ENCODE measurements at regions not wholly inside any gene's neighbourhood (a gene's known extent, or its start where the extent isn't known, plus 50 kb on each side); places are given as distances from the start of the nearest gene placed in this dataset.
A peak's percentile ranks its signal among the peaks of the same experiment; 100 is the strongest.

DNA sequence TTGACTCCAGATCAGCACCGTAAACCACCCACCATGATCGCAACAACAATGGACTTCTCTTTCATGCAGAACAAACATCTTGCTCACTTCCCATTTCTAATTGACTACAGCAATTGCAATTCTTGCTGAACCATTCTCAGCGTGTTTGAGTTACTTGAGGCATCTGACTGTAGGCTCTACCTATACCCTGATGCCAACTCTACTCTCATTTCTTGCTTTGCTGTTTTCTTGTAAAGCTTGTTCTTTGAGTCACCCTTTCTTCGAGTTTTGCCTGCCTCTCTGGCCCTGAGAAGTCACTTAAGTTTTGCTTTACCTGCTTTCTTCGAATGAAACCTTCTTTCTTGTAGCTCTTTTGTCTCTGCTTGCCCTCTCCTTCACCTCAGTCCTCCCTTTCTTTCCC is 160.5 kb upstream of the RND3 start:
- H3K4me1 ChIP-seq (ENCODE audit: insufficient read depth): peaks cover 20% of the 10 kb centered on the region
- H3K27ac ChIP-seq: no peak overlapping the region
- TF ChIP-seq EZH2phosphoT487 (IDR thresholded peaks at IDR 0.05; ENCODE audit: insufficient read depth, low read depth) (no peak), EZH2 (IDR thresholded peaks at IDR 0.05; ENCODE audit: insufficient read depth, poor library complexity, severe bottlenecking) (no peak)
- no peaks in the 10 kb centered on the region for H4K20me1 ChIP-seq (ENCODE audit: insufficient read depth)
- in situ Hi-C loops (cut with MboI): no loop called here
- peaks cover 22% of the 10 kb centered on the region for H3F3A ChIP-seq (ENCODE audit: insufficient read depth)
- no peaks in the 10 kb centered on the region for H3K27me3 ChIP-seq (replicated peaks; ENCODE audit: insufficient read depth)
- no peaks in the 10 kb centered on the region for H3K9me3 ChIP-seq (ENCODE audit: low read depth)
- no peak overlapping the region for H3K9ac ChIP-seq
- no peak overlapping the region for H3K4me2 ChIP-seq (ENCODE audit: unreplicated experiment)
- no peaks in the 10 kb centered on the region for H3K79me2 ChIP-seq (ENCODE audit: insufficient read depth)
- WGBS, 2 experiments (ENCODE audit: low coverage in 1 of 2, low lambda C conversion rate in 2 of 2, missing lambda C conversion rate in 2 of 2): 96 to 99% methylated on average over 5 of the region's 5 CpGs
- H2AFZ ChIP-seq: no peak overlapping the region
- H3K4me3 ChIP-seq: no peak overlapping the region
- H3K9me2 ChIP-seq (ENCODE audit: insufficient read depth): no peaks in the 10 kb centered on the region
- no peak for DNase-seq
- H3K36me3 ChIP-seq (ENCODE audit: low read depth): no peaks in the 10 kb centered on the region

DNA sequence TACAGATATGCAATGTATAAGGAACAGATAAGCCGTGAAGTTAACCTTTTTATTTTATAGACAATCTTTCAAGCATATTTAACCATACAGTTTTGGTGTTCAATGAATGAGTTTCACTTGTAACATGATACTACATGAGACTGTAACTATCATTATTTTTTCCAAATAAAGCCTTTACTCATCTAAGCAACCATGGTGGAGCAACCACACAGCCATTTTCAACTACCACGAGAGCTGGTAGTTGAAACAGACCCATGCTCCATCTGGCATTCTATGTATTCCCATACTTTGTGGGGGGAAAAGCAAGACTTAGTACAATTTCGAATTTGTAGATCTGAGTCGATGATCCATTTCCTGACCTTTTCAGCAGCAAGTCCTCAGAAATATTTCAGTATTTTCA is 159.3 kb upstream of the RND3 start:
- Histone ChIP-seq H4K20me1 (ENCODE audit: insufficient read depth) (no peaks in the 10 kb centered on the region), H3K9ac (no peak overlapping the region), H2AFZ (no peak overlapping the region), H3K4me2 (ENCODE audit: unreplicated experiment) (no peak overlapping the region), H3K27ac (no peak overlapping the region), H3K4me1 (ENCODE audit: insufficient read depth) (peaks cover 22% of the 10 kb centered on the region), H3K27me3 (replicated peaks; ENCODE audit: insufficient read depth) (no peaks in the 10 kb centered on the region), H3K9me2 (ENCODE audit: insufficient read depth) (no peaks in the 10 kb centered on the region), H3K4me3 (no peak overlapping the region), H3F3A (ENCODE audit: insufficient read depth) (peaks cover 25% of the 10 kb centered on the region), H3K36me3 (ENCODE audit: low read depth) (no peaks in the 10 kb centered on the region), H3K9me3 (ENCODE audit: low read depth) (no peaks in the 10 kb centered on the region), H3K79me2 (ENCODE audit: insufficient read depth) (no peaks in the 10 kb centered on the region)
- in situ Hi-C loops (cut with MboI): no loop called here
- no peak for DNase-seq
- TF ChIP-seq EZH2phosphoT487 (IDR thresholded peaks at IDR 0.05; ENCODE audit: insufficient read depth, low read depth): no peak
- TF ChIP-seq EZH2 (IDR thresholded peaks at IDR 0.05; ENCODE audit: insufficient read depth, poor library complexity, severe bottlenecking): no peak
- WGBS, 2 experiments (ENCODE audit: low coverage in 1 of 2, low lambda C conversion rate in 2 of 2, missing lambda C conversion rate in 2 of 2): 88% methylated on average over 4 of the region's 4 CpGs

- H3K27ac ChIP-seq: peak overlapping the region; percentile 85
- H3K79me2 ChIP-seq (ENCODE audit: insufficient read depth): no peaks in the 10 kb centered on the region
- H3K9me3 ChIP-seq (ENCODE audit: low read depth): no peaks in the 10 kb centered on the region
- peak; percentile 80 for DNase-seq
- in situ Hi-C loops (cut with MboI): no loop called here
- H3F3A ChIP-seq (ENCODE audit: insufficient read depth): peaks cover 39% of the 10 kb centered on the region
- no peaks in the 10 kb centered on the region for H4K20me1 ChIP-seq (ENCODE audit: insufficient read depth)
- H3K4me1 ChIP-seq (ENCODE audit: insufficient read depth): peaks cover 42% of the 10 kb centered on the region
- 2 to 4% methylated on average over 5 of the region's 5 CpGs for WGBS, 2 experiments (ENCODE audit: low coverage in 1 of 2, low lambda C conversion rate in 2 of 2, missing lambda C conversion rate in 2 of 2)
- H2AFZ ChIP-seq: peak overlapping the region; percentile 73
- H3K9me2 ChIP-seq (ENCODE audit: insufficient read depth): no peaks in the 10 kb centered on the region
- H3K36me3 ChIP-seq (ENCODE audit: low read depth): no peaks in the 10 kb centered on the region
- H3K4me3 ChIP-seq: peak overlapping the region; percentile 12; the same call in 1 of the 2 replicates
- no peaks in the 10 kb centered on the region for H3K27me3 ChIP-seq (replicated peaks; ENCODE audit: insufficient read depth)
- TF ChIP-seq EZH2phosphoT487 (IDR thresholded peaks at IDR 0.05; ENCODE audit: insufficient read depth, low read depth) (no peak), EZH2 (IDR thresholded peaks at IDR 0.05; ENCODE audit: insufficient read depth, poor library complexity, severe bottlenecking) (no peak)
- peak overlapping the region; percentile 53 for H3K4me2 ChIP-seq (ENCODE audit: unreplicated experiment)
- peak overlapping the region; percentile 52 for H3K9ac ChIP-seq
Observed at GRCh38 chr2:150644298-150645067, 157.0 kb upstream of the RND3 start.

- H3K27me3 ChIP-seq (replicated peaks; ENCODE audit: insufficient read depth): no peaks in the 10 kb centered on the region
- H3K4me1 ChIP-seq (ENCODE audit: insufficient read depth): peaks cover 48% of the 10 kb centered on the region
- H3F3A ChIP-seq (ENCODE audit: insufficient read depth): peaks cover 44% of the 10 kb centered on the region
- TF ChIP-seq EZH2phosphoT487 (IDR thresholded peaks at IDR 0.05; ENCODE audit: insufficient read depth, low read depth): no peak
- no peak for TF ChIP-seq EZH2 (IDR thresholded peaks at IDR 0.05; ENCODE audit: insufficient read depth, poor library complexity, severe bottlenecking)
- no peaks in the 10 kb centered on the region for H4K20me1 ChIP-seq (ENCODE audit: insufficient read depth)
- no peaks in the 10 kb centered on the region for H3K9me3 ChIP-seq (ENCODE audit: low read depth)
- no peaks in the 10 kb centered on the region for H3K36me3 ChIP-seq (ENCODE audit: low read depth)
- H3K4me3 ChIP-seq: no peak overlapping the region
- no peaks in the 10 kb centered on the region for H3K9me2 ChIP-seq (ENCODE audit: insufficient read depth)
- peak overlapping the region; percentile 85 for H3K27ac ChIP-seq
- H3K79me2 ChIP-seq (ENCODE audit: insufficient read depth): no peaks in the 10 kb centered on the region
- no peak overlapping the region for H2AFZ ChIP-seq
- 50 to 52% methylated on average over 10 of the region's 10 CpGs for WGBS, 2 experiments (ENCODE audit: low coverage in 1 of 2, low lambda C conversion rate in 2 of 2, missing lambda C conversion rate in 2 of 2)
- DNase-seq: peak; percentile 73
- H3K4me2 ChIP-seq (ENCODE audit: unreplicated experiment): peak overlapping the region; percentile 53
- peak overlapping the region; percentile 52 for H3K9ac ChIP-seq
- in situ Hi-C loops (cut with MboI): no loop called here
Observed at GRCh38 chr2:150643114-150643725, 155.8 kb upstream of the RND3 start.
